ENCODE measurements at regions not wholly inside any gene's neighbourhood (a gene's known extent, or its start where the extent isn't known, plus 50 kb on each side); places are given as distances from the start of the nearest gene placed in this dataset.

GRCh38 chr10:4453276-4453675 is 372.7 kb upstream of the AKR1E2 start:
- DNase-seq, result no peak

GRCh38 chr10:4450981-4451908 is 374.8 kb upstream of the AKR1E2 start:
- CTCF ChIA-PET, result no interaction called here

More at GRCh38 chr10:4453276-4453675, 372.7 kb upstream of the AKR1E2 start:
- Mint-ChIP-seq H3K27ac (no peak overlapping the region), H3K9me3 (no peaks in the 10 kb centered on the region), H3K36me3 (ENCODE audit: low read depth) (no peaks in the 10 kb centered on the region), H3K4me1 (peaks cover 8% of the 10 kb centered on the region), H3K4me3 (no peak overlapping the region), H3K27me3 (peaks cover 9% of the 10 kb centered on the region)
- no peak for ATAC-seq (ENCODE audit: low read depth)
- CTCF ChIA-PET, result no interaction called here
- POLR2A ChIA-PET, result no interaction called here
- TF ChIP-seq CTCF (IDR thresholded peaks at IDR 0.05), result no peak
- intact Hi-C loops (cut with micrococcal nuclease), result no loop called here

GRCh38 chr10:4450169-4450568 is 375.8 kb upstream of the AKR1E2 start:
- H3K4me1 Mint-ChIP-seq, result peaks cover 8% of the 10 kb centered on the region
- CTCF ChIA-PET, result no interaction called here
- intact Hi-C loops (cut with micrococcal nuclease), result no loop called here

More at GRCh38 chr10:4450981-4451908, 374.8 kb upstream of the AKR1E2 start:
- Mint-ChIP-seq H3K27ac (no peak overlapping the region), H3K27me3 (peaks cover 9% of the 10 kb centered on the region), H3K9me3 (no peaks in the 10 kb centered on the region), H3K4me3 (no peak overlapping the region), H3K4me1 (peaks cover 8% of the 10 kb centered on the region), H3K36me3 (ENCODE audit: low read depth) (no peaks in the 10 kb centered on the region)
- no peak for TF ChIP-seq CTCF (IDR thresholded peaks at IDR 0.05)
- POLR2A ChIA-PET, result interaction anchor here (0.6 kb wide), 1 partner anchor 1231 kb away, joined by 3 read pairs; no protein-coding TSS in a partner anchor
- no peak for DNase-seq
- ATAC-seq (ENCODE audit: low read depth), result peak; percentile 40
- intact Hi-C loops (cut with micrococcal nuclease), result no loop called here

GRCh38 chr10:4448030-4448429 is 378.0 kb upstream of the AKR1E2 start:
- Mint-ChIP-seq H3K4me3 (no peak overlapping the region), H3K27ac (no peak overlapping the region), H3K4me1 (peaks cover 8% of the 10 kb centered on the region), H3K9me3 (peaks cover 9% of the 10 kb centered on the region), H3K27me3 (peaks cover 12% of the 10 kb centered on the region), H3K36me3 (ENCODE audit: low read depth) (no peaks in the 10 kb centered on the region)
- intact Hi-C loops (cut with micrococcal nuclease), result no loop called here
- POLR2A ChIA-PET, result no interaction called here
- no peak for TF ChIP-seq CTCF (IDR thresholded peaks at IDR 0.05)
- no peak for ATAC-seq (ENCODE audit: low read depth)
- DNase-seq, result no peak
- CTCF ChIA-PET, result no interaction called here

More at GRCh38 chr10:4450169-4450568, 375.8 kb upstream of the AKR1E2 start:
- ATAC-seq (ENCODE audit: low read depth) (no peak), DNase-seq (no peak)
- H3K9me3 Mint-ChIP-seq, result peaks cover under 1% of the 10 kb centered on the region
- H3K27me3 Mint-ChIP-seq, result peaks cover 9% of the 10 kb centered on the region
- TF ChIP-seq CTCF (IDR thresholded peaks at IDR 0.05), result no peak
- H3K4me3 Mint-ChIP-seq, result no peak overlapping the region
- H3K36me3 Mint-ChIP-seq (ENCODE audit: low read depth), result no peaks in the 10 kb centered on the region
- POLR2A ChIA-PET, result no interaction called here
- no peak overlapping the region for H3K27ac Mint-ChIP-seq

GRCh38 chr10:4443419-4443818 is 382.6 kb upstream of the AKR1E2 start:
- POLR2A ChIA-PET, result no interaction called here
- no peaks in the 10 kb centered on the region for H3K4me1 Mint-ChIP-seq

More at GRCh38 chr10:4443419-4443818, 382.6 kb upstream of the AKR1E2 start:
- ATAC-seq (ENCODE audit: low read depth) (no peak), DNase-seq (no peak)
- Mint-ChIP-seq H3K9me3 (peaks cover 13% of the 10 kb centered on the region), H3K27me3 (peaks cover 9% of the 10 kb centered on the region), H3K36me3 (ENCODE audit: low read depth) (no peaks in the 10 kb centered on the region), H3K4me3 (no peak overlapping the region), H3K27ac (no peak overlapping the region)
- TF ChIP-seq CTCF (IDR thresholded peaks at IDR 0.05), result no peak
- CTCF ChIA-PET, result no interaction called here
- intact Hi-C loops (cut with micrococcal nuclease), result no loop called here
